Left ventricle myocardium inferior (tissue), 1 donor: ENCODE measurements at regions not wholly inside any gene's neighbourhood (a gene's known extent, or its start where the extent isn't known, plus 50 kb on each side); places are given as distances from the start of the nearest gene placed in this dataset.

Source experiments
- DNase-seq: peaks from one replicate; pipeline ENCODE4 v3.0.0-alpha.2; 2020
- H3K27ac ChIP-seq: fragments of 200-600 bp; replicated peaks from 2 replicates; pipeline ENCODE4 v1.8.0; 2021
- H3K27me3 ChIP-seq: fragments of 200-600 bp; 2 replicates; pipeline ENCODE4 v1.8.0; 2021; ENCODE audit warnings: low read depth
- H3K36me3 ChIP-seq: fragments of 200-600 bp; 2 replicates; pipeline ENCODE4 v1.8.0; 2021
- H3K4me1 ChIP-seq: fragments of 200-600 bp; 2 replicates; pipeline ENCODE4 v1.8.0; 2021
- H3K4me3 ChIP-seq: fragments of 200-600 bp; 2 replicates; pipeline ENCODE4 v1.8.0; 2021; ENCODE audit warnings: mild to moderate bottlenecking, moderate library complexity
- H3K9me3 ChIP-seq: fragments of 200-600 bp; replicated peaks from 2 replicates; pipeline ENCODE4 v1.8.0; 2021
- CTCF ChIP-seq: fragments of 200-600 bp; IDR thresholded peaks from 2 replicates; pipeline ENCODE4 v1.8.0; 2021; ENCODE audit warnings: antibody characterized with exemption, mild to moderate bottlenecking, borderline replicate concordance
- intact Hi-C: fragments of 100-400 bp; cut with micrococcal nuclease; formaldehyde crosslinking; loops from one replicate; pipeline ENCODE4 v1.11.0; 2022
- donor health status: DM: no; HTN: yes; CAD: no; lungs with severe emphysema.

GRCh38 chr4:96523611-96524010, 683.7 kb downstream of the PDHA2 start:
- no peak for TF ChIP-seq CTCF
- no peaks in the 10 kb centered on the region for H3K4me1 ChIP-seq
- no peak overlapping the region for H3K4me3 ChIP-seq
- H3K27me3 ChIP-seq = no peaks in the 10 kb centered on the region
- intact Hi-C loops = no loop called here
- peaks cover 14% of the 10 kb centered on the region for H3K9me3 ChIP-seq
- H3K27ac ChIP-seq = no peak overlapping the region
- H3K36me3 ChIP-seq = no peaks in the 10 kb centered on the region
- no peak for DNase-seq

DNA sequence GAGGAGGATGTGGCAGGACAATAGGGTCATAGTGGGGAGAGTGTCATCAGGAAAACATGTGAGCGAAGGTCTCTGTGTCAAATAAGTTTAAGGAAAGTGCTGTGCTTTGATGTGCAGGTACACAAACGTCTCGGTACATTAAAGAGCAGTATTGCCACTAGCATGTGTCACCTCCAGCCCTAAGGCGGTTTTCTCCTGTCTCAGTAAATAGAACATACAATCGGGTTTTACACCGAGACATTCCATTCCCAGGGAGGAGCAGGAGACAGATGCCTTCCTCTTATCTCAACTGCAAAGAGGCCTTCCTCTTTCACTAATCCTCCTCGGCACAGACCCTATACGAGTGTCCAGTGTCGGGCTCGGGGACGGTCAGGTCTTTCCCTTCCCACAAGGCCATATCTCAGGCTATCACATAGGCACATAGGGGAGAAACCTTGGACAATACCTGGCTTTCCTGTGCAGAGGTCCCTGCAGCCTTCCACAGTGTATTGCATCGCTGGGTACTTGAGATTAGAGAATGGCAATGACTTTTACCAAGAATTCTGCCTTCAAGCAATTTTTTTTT, 684.5 kb downstream of the PDHA2 start:
- peaks cover 14% of the 10 kb centered on the region for H3K9me3 ChIP-seq
- DNase-seq = no peak
- no peaks in the 10 kb centered on the region for H3K36me3 ChIP-seq
- no peak overlapping the region for H3K27ac ChIP-seq
- no peak for TF ChIP-seq CTCF
- H3K4me1 ChIP-seq = no peaks in the 10 kb centered on the region
- H3K4me3 ChIP-seq = no peak overlapping the region
- intact Hi-C loops = no loop called here
- H3K27me3 ChIP-seq = no peaks in the 10 kb centered on the region

- H3K4me3 ChIP-seq = no peak overlapping the region
- DNase-seq = no peak
- intact Hi-C loops = no loop called here
- no peak for TF ChIP-seq CTCF
- no peaks in the 10 kb centered on the region for H3K36me3 ChIP-seq
- no peaks in the 10 kb centered on the region for H3K27me3 ChIP-seq
- no peak overlapping the region for H3K27ac ChIP-seq
- H3K9me3 ChIP-seq = peaks cover 13% of the 10 kb centered on the region
- no peaks in the 10 kb centered on the region for H3K4me1 ChIP-seq
Observed at GRCh38 chr4:96525898-96526297, 686.0 kb downstream of the PDHA2 start.

GRCh38 chr4:96526625-96527024, 686.7 kb downstream of the PDHA2 start:
- H3K27me3 ChIP-seq = no peaks in the 10 kb centered on the region
- peaks cover 5% of the 10 kb centered on the region for H3K9me3 ChIP-seq
- no peaks in the 10 kb centered on the region for H3K4me1 ChIP-seq
- DNase-seq = no peak
- intact Hi-C loops = no loop called here
- no peak overlapping the region for H3K27ac ChIP-seq
- no peaks in the 10 kb centered on the region for H3K36me3 ChIP-seq
- TF ChIP-seq CTCF = no peak
- H3K4me3 ChIP-seq = no peak overlapping the region

GRCh38 chr4:96531836-96532235, 691.9 kb downstream of the PDHA2 start:
- no peaks in the 10 kb centered on the region for H3K4me1 ChIP-seq

More at GRCh38 chr4:96531836-96532235, 691.9 kb downstream of the PDHA2 start:
- Histone ChIP-seq H3K9me3 (no peaks in the 10 kb centered on the region), H3K36me3 (no peaks in the 10 kb centered on the region), H3K27me3 (no peaks in the 10 kb centered on the region), H3K27ac (no peak overlapping the region), H3K4me3 (no peak overlapping the region)
- no peak for DNase-seq
- intact Hi-C loops = no loop called here
- no peak for TF ChIP-seq CTCF
